DOHH2 (cell line): ENCODE measurements at regions not wholly inside any gene's neighbourhood (a gene's known extent, or its start where the extent isn't known, plus 50 kb on each side); places are given as distances from the start of the nearest gene placed in this dataset.

Experiments used
- H3F3A ChIP-seq: fragments of 200-600 bp; sonication (generic), shearing (Covaris generic); 2 replicates; pipeline ENCODE4 v1.6.0; 2016; ENCODE audit warnings: antibody characterized with exemption, mild to moderate bottlenecking; ENCODE audit not compliant: control insufficient read depth, insufficient read depth
- H3K27ac ChIP-seq: fragments of 200-600 bp; sonication (generic); 2 replicates; pipeline ENCODE4 v1.5.1; 2014; ENCODE audit warnings: low read depth, mild to moderate bottlenecking, low read length, moderate library complexity
- H3K27me3 ChIP-seq: fragments of 200-600 bp; sonication (generic); 2 replicates; pipeline ENCODE4 v1.6.1; 2014; ENCODE audit warnings: mild to moderate bottlenecking, low read length, mixed read lengths; ENCODE audit not compliant: control insufficient read depth
- H3K36me3 ChIP-seq: fragments of 200-600 bp; sonication (generic); 2 replicates; pipeline ENCODE4 v1.6.1; 2014; ENCODE audit warnings: mild to moderate bottlenecking, low read length, moderate library complexity, mixed read lengths; ENCODE audit not compliant: control insufficient read depth
- H3K4me1 ChIP-seq: fragments of 200-600 bp; sonication (generic); 2 replicates; pipeline ENCODE4 v1.6.1; 2014; ENCODE audit warnings: mild to moderate bottlenecking, low read length, mixed read lengths; ENCODE audit not compliant: control insufficient read depth
- H3K4me2 ChIP-seq: fragments of 200-600 bp; sonication (generic); 2 replicates; pipeline ENCODE4 v1.6.0; 2014; ENCODE audit warnings: mild to moderate bottlenecking, low read length, moderate library complexity
- H3K4me3 ChIP-seq: fragments of 200-600 bp; sonication (generic); 2 replicates; pipeline ENCODE4 v1.5.1; 2014; ENCODE audit warnings: mild to moderate bottlenecking, low read length, mixed read lengths
- H3K79me2 ChIP-seq: fragments of 200-600 bp; sonication (generic); 2 replicates; pipeline ENCODE4 v1.6.1; 2014; ENCODE audit warnings: mild to moderate bottlenecking, low read length, mixed read lengths; ENCODE audit not compliant: control insufficient read depth
- H3K9me2 ChIP-seq: fragments of 200-600 bp; sonication (generic); replicated peaks from 2 replicates; pipeline ENCODE4 v1.6.1; 2014; ENCODE audit warnings: mild to moderate bottlenecking, low read length, mixed read lengths; ENCODE audit not compliant: control insufficient read depth
- H3K9me3 ChIP-seq: fragments of 200-600 bp; sonication (generic); 2 replicates; pipeline ENCODE4 v1.6.1; 2014; ENCODE audit warnings: antibody characterized with exemption, low read length, mixed read lengths; ENCODE audit not compliant: control insufficient read depth, insufficient read depth
- H4K20me1 ChIP-seq: fragments of 200-600 bp; sonication (generic); 2 replicates; pipeline ENCODE4 v1.6.0; 2014; ENCODE audit warnings: low read depth, mild to moderate bottlenecking, antibody characterized with exemption, low read length, moderate library complexity; ENCODE audit not compliant: control insufficient read depth, insufficient read depth
- EZH2phosphoT487 ChIP-seq: fragments of 200-600 bp; sonication (generic); IDR thresholded peaks from 2 replicates; pipeline ENCODE4 v1.6.1; 2017; ENCODE audit warnings: borderline replicate concordance, mild to moderate bottlenecking, antibody characterized with exemption, low read length, moderate library complexity, mixed read lengths
- TF ChIP-seq, protein P1 (sequence below): fragments of 200-600 bp; sonication (generic); IDR thresholded peaks from one replicate; pipeline ENCODE4 v1.5.1; 2014; ENCODE audit warnings: antibody characterized with exemption, mild to moderate bottlenecking, low read depth, low read length; ENCODE audit not compliant: poor library complexity, severe bottlenecking

DNA sequence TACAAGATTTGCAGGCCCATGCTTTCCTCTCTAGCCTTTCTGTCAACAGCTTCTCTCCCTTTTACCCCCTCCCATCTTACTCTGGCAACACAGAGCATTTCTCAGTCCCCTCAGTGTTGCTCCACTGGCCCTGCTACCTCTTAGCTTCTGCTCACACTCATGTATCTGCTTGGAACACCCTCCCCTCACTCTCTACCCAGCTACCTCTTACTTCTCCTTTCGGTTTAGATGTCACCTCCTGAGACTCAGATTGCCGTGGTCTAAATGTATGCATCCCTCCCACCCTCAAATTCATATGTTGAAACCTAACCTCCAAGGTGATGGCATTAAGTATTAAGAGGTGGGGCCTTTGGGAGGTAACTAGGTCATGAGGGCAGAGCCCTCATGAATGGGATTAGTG is 80.1 kb downstream of the FOXD2 start:
- no peaks in the 10 kb centered on the region for H3K4me1 ChIP-seq
- H3K9me3 ChIP-seq, result no peaks in the 10 kb centered on the region
- no peak overlapping the region for H3K27ac ChIP-seq
- H3K27me3 ChIP-seq, result peaks cover 19% of the 10 kb centered on the region
- no peaks in the 10 kb centered on the region for H3K9me2 ChIP-seq
- H3K4me2 ChIP-seq, result no peak overlapping the region
- no peaks in the 10 kb centered on the region for H3K79me2 ChIP-seq
- TF ChIP-seq, protein P1, sequence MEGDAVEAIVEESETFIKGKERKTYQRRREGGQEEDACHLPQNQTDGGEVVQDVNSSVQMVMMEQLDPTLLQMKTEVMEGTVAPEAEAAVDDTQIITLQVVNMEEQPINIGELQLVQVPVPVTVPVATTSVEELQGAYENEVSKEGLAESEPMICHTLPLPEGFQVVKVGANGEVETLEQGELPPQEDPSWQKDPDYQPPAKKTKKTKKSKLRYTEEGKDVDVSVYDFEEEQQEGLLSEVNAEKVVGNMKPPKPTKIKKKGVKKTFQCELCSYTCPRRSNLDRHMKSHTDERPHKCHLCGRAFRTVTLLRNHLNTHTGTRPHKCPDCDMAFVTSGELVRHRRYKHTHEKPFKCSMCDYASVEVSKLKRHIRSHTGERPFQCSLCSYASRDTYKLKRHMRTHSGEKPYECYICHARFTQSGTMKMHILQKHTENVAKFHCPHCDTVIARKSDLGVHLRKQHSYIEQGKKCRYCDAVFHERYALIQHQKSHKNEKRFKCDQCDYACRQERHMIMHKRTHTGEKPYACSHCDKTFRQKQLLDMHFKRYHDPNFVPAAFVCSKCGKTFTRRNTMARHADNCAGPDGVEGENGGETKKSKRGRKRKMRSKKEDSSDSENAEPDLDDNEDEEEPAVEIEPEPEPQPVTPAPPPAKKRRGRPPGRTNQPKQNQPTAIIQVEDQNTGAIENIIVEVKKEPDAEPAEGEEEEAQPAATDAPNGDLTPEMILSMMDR, result no peak
- TF ChIP-seq EZH2phosphoT487, result no peak
- no peak overlapping the region for H3K4me3 ChIP-seq
- H4K20me1 ChIP-seq, result no peaks in the 10 kb centered on the region
- H3K36me3 ChIP-seq, result no peaks in the 10 kb centered on the region
- H3F3A ChIP-seq, result no peaks in the 10 kb centered on the region

DNA sequence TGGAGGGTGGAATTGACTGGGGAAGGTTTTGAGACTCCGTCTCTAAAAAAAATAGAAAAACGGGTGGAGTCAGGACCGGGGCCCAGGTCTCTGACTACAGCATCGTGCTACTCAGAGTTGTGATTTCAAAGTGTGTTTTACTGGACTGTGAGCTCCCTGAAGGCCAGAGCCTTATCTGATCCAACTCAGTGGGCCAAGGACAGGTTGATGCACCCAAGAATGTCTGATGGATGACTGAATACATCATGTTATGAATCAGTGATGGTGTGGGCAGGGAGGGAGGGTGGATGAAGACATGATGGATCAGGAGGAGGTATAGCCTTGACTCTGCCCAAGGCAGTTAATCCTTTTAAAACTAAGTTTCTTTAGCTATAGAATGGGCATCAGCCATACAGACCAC is 81.6 kb downstream of the FOXD2 start:
- no peak for TF ChIP-seq EZH2phosphoT487
- TF ChIP-seq, protein P1, result no peak
- Histone ChIP-seq H4K20me1 (no peaks in the 10 kb centered on the region), H3K9me2 (no peaks in the 10 kb centered on the region), H3F3A (no peaks in the 10 kb centered on the region), H3K4me2 (no peak overlapping the region), H3K4me3 (no peak overlapping the region), H3K9me3 (no peaks in the 10 kb centered on the region), H3K36me3 (no peaks in the 10 kb centered on the region), H3K4me1 (no peaks in the 10 kb centered on the region), H3K79me2 (no peaks in the 10 kb centered on the region), H3K27ac (no peak overlapping the region), H3K27me3 (peaks cover 18% of the 10 kb centered on the region)

DNA sequence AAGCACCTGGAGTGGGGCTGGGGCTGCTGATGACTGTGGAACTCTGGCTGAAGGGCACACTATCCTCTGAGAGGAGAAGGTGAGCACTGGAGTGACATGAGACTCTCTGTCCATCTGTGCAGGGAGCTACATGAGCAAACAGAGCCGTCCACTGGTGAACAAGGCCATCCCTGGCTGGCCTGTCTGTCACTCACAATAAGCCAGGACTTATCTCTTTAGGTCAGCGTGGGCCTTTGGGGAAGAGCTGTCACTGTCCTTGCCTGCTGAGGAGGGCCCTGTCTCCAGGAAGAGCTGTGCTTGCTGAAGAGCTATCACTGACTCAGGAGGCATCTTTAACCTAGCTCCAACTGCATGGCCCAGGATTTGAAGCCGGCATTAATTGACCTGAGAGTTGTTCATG is 82.1 kb downstream of the FOXD2 start:
- Histone ChIP-seq H3F3A (no peaks in the 10 kb centered on the region), H3K27ac (no peak overlapping the region), H3K36me3 (no peaks in the 10 kb centered on the region), H3K4me1 (no peaks in the 10 kb centered on the region), H4K20me1 (no peaks in the 10 kb centered on the region), H3K4me2 (no peak overlapping the region), H3K9me3 (no peaks in the 10 kb centered on the region), H3K4me3 (no peak overlapping the region), H3K79me2 (no peaks in the 10 kb centered on the region), H3K9me2 (no peaks in the 10 kb centered on the region), H3K27me3 (peaks cover 16% of the 10 kb centered on the region)
- TF ChIP-seq, protein P1, result no peak
- TF ChIP-seq EZH2phosphoT487, result no peak
